ENCODE measurements at regions not wholly inside any gene's neighbourhood (a gene's known extent, or its start where the extent isn't known, plus 50 kb on each side); places are given as distances from the start of the nearest gene placed in this dataset.

DNA sequence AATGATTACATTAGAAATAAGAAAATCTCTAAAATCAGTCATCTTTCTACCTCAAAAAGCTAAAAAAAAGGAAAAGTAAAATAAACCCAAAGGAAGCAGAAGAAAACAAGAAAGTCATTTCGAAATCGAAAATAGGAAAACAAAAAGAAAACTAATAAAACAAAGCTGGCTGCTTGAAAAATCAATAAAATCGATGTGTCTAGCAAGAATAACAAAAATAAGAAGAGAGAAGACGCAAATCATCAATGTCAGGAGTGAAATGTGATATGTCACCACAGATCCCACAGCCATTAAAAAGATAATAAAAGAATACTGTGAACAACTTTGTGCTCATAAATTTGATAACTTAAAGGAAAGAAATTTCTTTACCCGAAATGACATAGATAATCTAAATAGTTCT lies 218.1 kb upstream of the S1PR3 start (continued):
- TF ChIP-seq CHD2 (IDR thresholded peaks at IDR 0.05; ENCODE audit: low read length) (no peak), CHD1 (IDR thresholded peaks at IDR 0.05; ENCODE audit: low read depth, low read length) (no peak), TCF12 (IDR thresholded peaks at IDR 0.05; ENCODE audit: low read depth, low read length) (no peak), TBP (IDR thresholded peaks at IDR 0.05; ENCODE audit: low read depth, low read length) (no peak), RNF2 (IDR thresholded peaks at IDR 0.05; ENCODE audit: borderline replicate concordance, low read depth, low read length, missing control alignments, poor library complexity, severe bottlenecking) (no peak)

Measured in H1 (cell line).